ENCODE measurements at regions not wholly inside any gene's neighbourhood (a gene's known extent, or its start where the extent isn't known, plus 50 kb on each side); places are given as distances from the start of the nearest gene placed in this dataset.

DNA sequence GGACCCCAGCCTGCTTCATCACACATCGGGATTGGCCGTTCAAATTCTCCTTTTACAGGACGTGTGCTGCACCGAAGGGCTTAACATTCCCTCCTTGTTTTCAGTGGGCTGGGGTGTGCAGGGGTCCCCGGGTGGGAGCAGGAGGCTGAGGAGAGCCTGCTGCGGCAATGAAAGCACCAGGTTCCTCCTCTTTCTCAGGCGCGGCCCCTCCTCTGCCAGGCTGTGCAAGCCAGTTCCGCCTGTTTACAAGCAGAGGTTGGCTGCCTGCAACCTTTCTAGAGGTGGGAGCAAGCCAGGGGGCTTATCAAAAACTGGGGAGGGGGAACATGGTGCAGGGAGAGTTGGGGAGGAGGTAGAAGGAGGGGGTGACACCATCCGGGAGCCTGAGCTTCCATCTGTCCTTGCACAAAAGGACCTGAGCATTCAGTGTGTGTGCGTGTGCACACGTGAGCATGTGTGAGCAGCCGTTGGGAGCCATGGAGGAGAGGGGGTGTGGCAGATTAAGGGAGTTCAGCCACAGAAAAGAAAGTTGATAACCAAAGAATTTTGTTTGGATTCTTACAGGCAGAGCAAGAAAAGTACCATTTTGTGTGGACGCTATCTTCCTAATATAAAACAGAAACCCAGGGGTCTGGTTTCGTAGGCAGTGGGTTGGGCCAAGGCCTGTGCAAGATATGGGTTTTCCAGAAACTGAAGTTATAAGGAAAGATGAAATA is 108.8 kb upstream of the RFLNA start:
- TF ChIP-seq, protein P1, sequence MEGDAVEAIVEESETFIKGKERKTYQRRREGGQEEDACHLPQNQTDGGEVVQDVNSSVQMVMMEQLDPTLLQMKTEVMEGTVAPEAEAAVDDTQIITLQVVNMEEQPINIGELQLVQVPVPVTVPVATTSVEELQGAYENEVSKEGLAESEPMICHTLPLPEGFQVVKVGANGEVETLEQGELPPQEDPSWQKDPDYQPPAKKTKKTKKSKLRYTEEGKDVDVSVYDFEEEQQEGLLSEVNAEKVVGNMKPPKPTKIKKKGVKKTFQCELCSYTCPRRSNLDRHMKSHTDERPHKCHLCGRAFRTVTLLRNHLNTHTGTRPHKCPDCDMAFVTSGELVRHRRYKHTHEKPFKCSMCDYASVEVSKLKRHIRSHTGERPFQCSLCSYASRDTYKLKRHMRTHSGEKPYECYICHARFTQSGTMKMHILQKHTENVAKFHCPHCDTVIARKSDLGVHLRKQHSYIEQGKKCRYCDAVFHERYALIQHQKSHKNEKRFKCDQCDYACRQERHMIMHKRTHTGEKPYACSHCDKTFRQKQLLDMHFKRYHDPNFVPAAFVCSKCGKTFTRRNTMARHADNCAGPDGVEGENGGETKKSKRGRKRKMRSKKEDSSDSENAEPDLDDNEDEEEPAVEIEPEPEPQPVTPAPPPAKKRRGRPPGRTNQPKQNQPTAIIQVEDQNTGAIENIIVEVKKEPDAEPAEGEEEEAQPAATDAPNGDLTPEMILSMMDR (conservative IDR thresholded peaks at IDR 0.05; ENCODE audit: low read length): no peak
- no peak for TF ChIP-seq EZH2phosphoT487 (IDR thresholded peaks at IDR 0.05; ENCODE audit: borderline replicate concordance, low read depth, low read length)
